GM12891 (cell line): ENCODE measurements at regions not wholly inside any gene's neighbourhood (a gene's known extent, or its start where the extent isn't known, plus 50 kb on each side); places are given as distances from the start of the nearest gene placed in this dataset.

Experiments
- PAX5 ChIP-seq: IDR thresholded peaks from 2 replicates; pipeline ENCODE4 v1.6.1; 2011; ENCODE audit warnings: low read length, moderate library complexity, mild to moderate bottlenecking; ENCODE audit not compliant: insufficient read depth, severe bottlenecking
- POLR2A ChIP-seq: IDR thresholded peaks from 2 replicates; pipeline ENCODE4 v1.6.1; 2011; ENCODE audit warnings: low read depth, low read length, control low read depth
- POLR2AphosphoS5 ChIP-seq: IDR thresholded peaks from 2 replicates; pipeline ENCODE4 v1.6.1; 2011; ENCODE audit warnings: low read depth, low read length, control low read depth
- SPI1 ChIP-seq: IDR thresholded peaks from 2 replicates; pipeline ENCODE4 v1.6.1; 2011; ENCODE audit warnings: low read depth, low read length, control low read depth

GRCh38 chr1:9449976-9450696 lies 89.1 kb upstream of the SLC25A33 start:
- TF ChIP-seq POLR2A (no peak), PAX5 (no peak), POLR2AphosphoS5 (no peak), SPI1 (no peak)
